HG02642 (cell line): ENCODE measurements at regions not wholly inside any gene's neighbourhood (a gene's known extent, or its start where the extent isn't known, plus 50 kb on each side); places are given as distances from the start of the nearest gene placed in this dataset.
"Not testable (repeated sequence)": the region's sequence is repeated elsewhere in the genome, so short reads cannot be mapped to it uniquely, and the experiment has no call there.

Source experiments
- ATAC-seq: cut with Tn5 transposase; IDR thresholded peaks from one replicate; pipeline ENCODE4 v1.9.1; 2021; ENCODE audit warnings: mild to moderate bottlenecking; ENCODE audit not compliant: unreplicated experiment, poor library complexity

DNA sequence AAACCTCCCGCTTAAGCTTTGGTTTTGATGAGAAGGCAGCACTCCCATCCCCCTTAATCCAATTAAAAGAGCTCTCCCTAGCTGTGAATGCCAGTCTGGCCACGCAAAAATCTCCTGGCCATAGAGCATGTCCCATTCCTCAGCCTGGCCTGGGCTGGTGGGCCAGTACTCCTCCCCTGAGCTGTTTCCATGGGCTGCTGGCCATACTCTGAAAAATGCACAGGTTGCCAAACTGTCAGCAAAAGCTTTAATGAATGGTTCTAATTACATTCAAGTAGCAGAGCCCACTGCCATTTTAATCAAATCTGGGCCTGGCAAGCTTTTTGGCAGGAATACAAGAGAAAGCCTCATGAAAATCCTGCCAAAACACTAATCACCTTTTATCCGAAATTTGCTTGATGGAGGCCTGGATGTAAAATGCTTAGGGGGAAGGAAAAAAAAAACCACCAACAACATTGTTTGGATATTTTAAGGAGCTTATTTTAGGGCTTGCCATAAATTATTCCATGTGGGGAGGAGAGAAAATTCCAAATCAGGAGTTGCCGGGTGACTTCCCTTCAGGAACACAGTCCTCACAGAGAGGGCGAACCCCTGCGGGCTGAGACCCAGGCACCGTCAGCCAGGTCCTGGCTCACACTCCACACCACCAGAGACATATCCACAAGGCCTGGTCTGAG lies 243.3 kb downstream of the SEC61B start:
- ATAC-seq = no peak

DNA sequence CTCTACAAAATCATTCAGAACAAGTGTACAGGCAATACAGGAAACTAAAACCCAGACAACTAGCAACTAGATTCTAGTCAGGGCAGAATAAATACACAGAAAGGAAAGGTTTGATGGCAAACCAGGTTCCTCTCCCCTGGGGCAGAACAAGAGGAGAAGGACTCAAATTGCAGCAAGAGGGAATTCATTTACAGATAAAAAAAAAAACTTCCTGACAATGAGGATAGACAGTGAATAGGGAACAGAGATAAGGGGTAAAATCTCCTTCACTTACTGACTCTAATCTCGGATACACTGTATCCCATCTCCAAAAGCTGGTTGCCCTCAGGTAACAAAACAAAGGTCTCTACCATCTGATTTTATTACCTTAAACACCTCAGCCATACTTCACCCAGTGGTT lies 244.0 kb downstream of the SEC61B start:
- no peak for ATAC-seq

DNA sequence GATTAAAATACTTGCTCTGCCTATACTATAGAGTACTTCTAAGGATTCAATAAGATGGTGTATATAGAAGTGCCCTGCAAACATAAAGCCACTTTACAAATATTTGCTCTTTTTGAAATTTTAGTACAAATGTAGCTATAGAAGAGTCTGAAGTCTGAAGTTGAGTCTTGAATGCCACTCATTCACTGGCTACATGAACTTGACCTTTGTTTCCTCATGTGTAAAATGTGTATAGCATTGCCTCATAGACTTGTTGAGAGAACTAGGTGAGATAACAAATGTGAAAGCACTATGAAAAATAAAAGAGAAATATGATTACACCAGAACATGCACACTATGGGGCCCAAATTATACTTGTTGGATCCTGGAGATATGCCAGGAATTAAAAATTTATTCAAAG lies 244.7 kb downstream of the SEC61B start:
- no peak for ATAC-seq

DNA sequence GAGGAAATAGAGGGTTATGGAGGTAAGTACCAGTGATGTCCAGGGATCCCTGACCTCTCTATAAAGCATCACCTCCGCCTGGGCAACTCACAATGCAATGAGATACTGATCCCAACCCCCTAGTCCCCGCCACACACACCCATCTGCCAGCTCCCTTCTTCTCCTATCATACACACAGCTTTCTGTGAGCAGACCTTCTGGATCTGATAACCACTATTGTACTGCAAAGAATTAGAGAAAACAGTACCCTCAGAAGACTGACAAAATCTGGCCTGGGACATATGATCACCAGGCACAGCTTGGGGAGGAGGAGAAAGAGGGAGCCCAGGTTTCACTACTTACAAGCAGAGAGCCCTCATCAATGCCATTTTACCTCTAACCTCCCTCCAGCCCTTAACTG lies 249.0 kb downstream of the SEC61B start:
- no peak for ATAC-seq

DNA sequence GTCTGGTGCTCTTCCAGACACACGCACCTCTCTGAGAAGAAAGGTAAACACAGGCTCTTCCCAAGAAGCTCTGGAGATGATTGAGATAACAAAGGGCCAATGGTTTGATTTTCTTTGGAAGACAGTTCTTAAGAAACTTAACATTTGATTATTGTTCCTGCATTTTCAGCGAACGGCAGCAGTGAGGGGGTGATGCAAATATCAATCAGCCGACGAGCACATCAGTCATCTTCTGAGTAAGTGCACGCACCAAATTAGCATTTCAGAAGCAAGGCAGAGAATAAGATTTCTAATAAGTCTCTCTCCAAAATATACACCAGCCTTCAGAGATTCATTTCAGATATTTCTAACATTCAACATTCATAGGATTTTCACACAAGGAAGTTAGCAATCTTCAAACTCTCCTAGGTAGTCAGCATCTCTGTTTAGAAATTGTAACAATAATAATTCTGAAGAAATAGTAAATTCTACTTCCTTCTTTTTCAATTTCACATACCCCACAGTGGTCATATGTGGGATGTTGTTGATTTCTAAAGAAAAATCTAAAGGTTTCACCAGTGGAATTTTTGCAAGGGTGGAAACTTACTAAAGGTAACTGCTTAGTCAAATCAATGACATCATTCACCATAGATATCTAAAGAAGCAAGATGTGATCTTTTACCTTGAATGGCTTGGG lies 250.3 kb downstream of the SEC61B start:
- no peak for ATAC-seq

DNA sequence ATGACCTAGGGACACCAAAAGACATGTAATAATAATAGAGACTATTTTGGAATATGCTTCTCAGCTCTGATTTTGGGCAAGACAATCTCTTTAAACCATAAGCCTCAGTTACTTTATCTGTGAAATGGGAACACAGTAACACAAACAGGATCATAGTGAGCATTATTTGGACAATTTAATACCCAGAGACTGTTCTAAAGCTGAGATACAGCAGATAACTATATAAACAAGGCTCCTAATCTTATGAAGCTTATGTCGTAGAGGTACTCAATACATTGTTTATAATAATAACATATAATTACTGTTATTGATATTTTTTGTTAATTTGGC lies 250.8 kb downstream of the SEC61B start:
- ATAC-seq = no peak

DNA sequence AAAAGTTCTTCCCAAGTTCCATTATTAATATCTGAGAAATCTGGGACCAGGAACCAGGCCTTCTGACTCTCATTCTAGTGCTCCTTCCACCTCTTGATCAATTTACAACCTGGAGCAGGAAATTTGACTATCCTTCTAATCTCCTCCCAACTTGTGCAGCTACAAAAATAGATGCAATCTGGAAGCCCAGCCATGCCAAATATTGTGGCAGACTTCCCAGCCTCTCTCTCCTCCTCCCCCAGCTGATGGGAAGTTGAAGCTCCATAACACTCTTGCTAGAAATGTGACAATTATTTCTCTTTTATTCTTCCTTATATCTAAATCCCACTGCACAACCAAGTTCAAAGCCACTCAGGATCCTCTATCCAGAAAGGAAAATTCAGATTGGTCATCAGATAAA lies 252.1 kb downstream of the SEC61B start:
- no peak for ATAC-seq

DNA sequence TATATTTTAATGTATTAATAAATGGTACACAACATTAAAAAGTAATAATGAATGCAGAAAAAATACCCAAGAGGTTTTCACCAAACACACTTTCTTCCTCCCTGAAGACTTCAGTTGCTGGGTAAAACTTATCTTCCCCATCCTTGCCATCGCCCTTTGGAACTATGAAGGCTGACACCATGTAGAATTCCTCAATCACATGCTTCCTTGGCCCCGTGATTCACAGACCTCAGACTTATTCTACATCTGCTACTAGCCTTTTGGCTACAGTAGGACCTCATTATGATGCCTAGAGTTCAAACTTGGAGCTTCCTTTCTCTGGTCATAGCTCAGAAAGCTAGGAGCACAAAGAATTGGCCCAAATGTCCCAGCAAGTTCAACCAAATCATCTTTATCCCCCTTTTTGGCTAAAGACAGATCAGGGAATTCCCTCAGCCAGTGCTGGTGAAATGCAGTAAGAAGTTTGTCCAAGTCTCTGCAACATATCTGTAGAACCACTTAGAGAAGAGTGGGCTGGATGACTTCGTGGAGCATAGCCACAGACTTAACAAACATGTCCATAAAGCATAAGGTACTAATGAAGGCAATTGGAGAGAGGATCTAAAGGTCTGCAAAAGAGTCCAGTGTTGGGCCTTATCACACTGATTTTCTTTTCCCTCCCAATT lies 253.5 kb downstream of the SEC61B start:
- no peak for ATAC-seq

DNA sequence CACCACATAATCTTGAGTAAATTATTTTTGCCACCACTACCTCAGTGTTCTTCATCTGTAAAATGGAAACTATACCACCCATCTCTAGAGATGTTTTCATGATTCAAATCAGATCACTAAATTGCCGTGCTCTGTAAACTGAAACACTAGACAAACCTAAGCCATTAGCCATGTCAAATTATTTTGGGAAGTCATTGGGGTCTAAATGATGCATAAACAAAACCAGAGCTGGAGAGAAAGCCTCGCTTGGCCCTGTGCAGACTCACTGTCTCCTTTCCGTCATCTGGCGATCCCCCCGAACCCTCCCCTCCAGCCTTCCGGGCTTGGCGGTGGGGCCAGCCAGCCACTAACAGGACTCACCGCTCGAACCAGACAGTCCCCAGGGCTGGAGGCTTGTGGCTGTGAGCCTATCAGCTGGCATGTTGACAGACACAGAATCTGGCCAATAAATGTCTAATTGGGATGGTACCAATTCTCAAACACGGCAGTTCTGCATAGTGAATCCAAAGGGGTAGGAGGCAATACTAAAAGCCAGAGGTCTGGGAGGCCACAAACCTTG lies 256.5 kb downstream of the SEC61B start:
- ATAC-seq = no peak

DNA sequence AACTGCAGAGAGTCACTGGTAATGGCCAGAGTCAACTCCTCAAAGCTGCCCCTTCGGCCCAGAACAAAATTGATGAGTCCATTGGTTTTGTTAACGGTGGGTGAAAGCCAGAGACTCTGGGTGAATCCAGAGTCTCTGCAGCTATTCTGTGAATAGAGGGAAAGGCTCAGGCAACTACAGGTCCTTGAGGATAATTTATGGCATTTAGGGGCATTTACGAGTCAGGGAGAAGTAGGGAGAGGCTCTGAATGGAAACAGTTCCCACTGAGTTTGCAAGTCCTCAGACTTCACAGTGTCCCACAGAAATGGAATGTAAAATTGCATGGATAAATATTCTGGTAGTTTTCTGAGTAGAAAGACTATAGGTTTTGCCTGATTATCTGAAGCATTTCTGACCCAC lies 257.8 kb downstream of the SEC61B start:
- ATAC-seq = no peak

DNA sequence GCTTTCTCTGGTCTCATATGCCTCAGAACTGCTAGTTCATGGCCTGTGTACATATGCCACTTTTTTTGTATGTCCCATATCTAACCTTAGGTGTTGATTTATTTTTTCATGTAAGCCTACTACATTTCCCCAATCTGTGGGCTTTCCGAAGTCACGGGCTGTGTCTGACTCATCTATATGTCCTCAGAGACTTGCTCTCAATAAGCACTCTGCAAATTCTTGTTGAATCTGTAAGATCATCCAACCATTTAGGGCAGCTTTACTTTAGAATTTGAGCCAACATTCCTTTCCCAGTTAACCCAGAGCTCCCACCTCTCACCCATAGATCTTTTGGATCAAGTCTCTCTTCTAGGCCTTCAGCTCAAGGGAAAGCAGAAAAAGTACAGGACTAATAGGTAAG lies 263.4 kb downstream of the SEC61B start:
- ATAC-seq = no peak

DNA sequence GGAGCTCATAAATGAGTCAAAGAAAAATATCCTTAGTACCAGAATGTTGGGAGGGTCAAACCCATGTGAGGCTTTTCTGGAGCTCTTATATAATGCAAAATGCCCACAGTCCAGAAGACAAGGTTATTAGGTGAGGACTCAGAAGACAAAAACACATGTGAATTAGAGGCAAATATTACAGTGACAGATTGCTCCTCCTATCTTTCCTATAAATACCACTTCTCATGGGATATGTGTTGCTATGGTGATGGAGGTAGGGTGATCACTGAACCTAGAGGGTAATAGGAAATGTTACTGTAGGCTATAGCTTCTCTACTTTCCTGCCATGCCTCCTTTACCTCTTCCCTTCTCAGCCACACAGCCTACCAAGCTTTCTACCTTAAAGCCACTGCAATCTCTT lies 264.6 kb downstream of the SEC61B start:
- no peak for ATAC-seq

DNA sequence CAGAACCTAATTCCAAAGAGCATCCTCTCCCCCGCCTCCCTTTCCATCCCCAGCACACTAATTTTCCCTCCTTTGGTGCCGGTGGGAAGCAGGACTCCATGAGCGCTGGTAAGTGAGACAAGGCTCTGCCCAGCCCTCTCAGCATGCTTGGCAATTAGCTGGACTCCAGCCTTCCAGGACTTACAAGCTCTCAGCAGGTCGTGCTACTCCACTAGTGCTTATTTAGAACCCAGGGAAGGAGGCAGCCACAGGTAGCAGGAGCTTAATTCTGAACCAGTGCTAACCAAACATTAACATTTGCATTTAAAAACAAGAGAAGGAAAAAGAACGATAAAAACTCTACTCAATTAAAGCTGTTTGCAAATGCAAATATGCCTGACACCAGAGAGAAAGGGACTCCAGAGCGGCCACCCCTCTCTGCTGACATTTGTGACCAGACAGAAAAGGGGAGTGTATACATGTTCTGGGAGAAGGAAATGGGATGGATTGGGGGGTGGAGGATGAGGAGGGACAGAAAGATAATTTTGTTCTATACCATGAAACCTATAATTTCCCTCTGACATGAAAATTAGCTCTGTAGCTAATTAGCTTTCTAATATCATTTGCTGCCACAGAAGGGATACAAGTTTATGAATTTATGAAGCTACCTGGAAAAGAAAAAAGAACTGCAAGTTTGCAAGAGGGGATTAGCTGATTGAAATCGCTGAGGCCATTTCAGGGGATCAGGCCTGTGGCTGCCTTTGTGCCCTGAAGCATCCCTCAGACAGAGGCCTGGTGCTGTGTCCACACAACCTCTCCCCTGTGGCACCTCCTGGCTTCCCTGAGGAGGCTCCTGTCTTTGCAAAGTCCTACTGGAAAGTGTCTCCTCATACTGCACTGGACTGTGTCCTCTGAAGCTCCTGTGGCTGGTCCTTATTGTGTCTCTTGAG lies 266.3 kb downstream of the SEC61B start:
- ATAC-seq = no peak

DNA sequence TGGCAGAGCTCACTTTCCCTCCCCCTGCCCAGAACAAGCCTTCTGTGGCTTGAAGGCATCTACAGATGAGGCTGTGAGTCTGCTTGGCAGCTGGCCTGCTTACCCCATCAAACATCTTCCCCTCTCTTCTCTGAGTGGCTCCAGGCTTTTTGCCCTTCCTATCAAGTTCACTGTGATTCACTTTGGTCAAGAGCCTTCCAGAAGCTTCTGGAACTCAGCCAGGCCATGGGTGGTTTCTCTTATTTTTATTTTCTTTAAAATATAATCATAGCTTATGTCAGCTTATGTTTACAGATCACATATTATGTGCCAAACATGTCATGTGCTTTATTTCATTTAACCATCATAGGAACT lies 267.0 kb downstream of the SEC61B start:
- ATAC-seq = no peak

DNA sequence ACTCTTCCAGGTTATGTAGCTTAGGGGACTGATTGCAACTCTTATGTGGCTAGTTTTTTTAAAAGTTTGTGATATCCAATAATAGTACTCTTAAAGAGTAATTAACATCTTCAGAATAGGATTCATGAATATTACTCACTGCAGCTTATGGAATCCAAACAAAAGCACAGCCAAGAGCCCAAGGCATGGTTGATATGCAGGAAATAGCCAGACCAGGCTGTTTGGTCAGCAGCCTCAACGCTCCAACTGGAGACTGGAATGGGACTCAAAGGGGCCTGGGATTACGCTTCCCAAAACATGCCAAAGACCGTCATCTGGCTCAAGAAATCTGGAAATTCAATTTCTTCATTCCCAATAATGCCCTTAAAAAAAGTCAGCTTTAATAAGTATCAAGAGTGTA lies 268.6 kb downstream of the SEC61B start:
- no peak for ATAC-seq

DNA sequence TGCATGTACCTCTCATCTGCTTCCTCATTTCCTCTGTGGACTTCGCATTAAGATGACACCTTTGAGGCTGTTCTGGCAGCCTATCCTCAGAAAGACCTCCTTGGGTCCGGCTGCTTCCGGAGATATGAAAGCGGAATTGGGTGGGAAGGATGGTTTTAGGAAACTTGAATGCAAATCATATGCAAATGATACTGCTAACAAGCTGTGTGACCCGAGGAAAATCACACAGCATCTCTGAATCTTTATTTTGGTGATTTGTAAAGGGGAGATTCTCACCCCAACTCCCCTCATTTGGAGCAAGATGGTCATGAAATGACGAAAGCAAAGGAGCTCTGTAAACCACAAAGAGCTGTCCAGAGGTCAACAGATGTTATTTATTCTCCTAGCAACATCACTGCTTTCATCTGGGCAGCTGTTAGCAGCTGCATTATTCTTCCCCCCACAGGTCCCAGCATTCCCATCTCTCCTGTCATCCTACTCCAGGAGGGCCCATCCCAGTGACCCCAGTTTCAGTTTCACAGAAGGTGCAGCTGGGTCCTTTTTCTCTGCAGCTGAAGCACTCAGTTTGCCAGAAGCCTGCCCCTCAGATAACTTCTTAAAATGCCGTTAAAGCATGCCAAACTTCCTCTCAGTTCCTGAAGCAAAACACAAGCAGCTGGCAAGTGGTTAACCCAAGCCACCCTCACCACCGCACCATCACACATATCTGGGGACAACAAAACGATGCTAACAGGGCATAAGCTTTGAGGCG lies 269.5 kb downstream of the SEC61B start:
- peak; percentile 48 for ATAC-seq

DNA sequence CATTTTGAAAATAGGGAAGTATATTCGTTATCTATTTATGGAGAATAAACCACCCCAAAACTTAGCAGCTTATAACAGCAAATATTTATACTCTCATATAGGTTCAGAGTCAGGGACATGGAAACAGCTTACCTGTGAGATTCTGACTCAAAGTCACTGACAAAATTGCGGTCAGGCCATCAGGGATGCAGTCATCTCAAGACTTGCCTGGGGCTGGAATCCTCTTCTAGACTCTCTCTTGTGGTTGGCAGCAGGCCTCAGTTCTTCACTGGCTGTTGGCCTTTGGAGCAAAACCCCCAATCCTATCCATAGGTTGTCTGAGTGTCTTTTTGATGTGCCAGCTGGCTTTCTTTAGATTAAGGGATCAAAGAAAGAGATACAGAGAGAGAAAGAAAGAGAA lies 275.6 kb downstream of the SEC61B start:
- ATAC-seq = no peak

DNA sequence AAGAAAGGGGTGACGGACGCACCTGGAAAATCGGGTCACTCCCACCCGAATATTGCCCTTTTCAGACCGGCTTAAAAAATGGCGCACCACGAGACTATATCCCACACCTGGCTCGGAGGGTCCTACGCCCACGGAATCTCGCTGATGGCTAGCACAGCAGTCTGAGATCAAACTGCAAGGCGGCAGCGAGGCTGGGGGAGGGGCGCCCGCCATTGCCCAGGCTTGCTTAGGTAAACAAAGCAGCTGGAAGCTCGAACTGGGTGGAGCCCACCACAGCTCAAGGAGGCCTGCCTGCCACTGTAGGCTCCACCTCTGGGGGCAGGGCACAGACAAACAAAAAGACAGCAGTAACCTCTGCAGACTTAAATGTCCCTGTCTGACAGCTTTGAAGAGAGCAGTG lies 276.9 kb downstream of the SEC61B start:
- ATAC-seq = not testable (repeated sequence)

DNA sequence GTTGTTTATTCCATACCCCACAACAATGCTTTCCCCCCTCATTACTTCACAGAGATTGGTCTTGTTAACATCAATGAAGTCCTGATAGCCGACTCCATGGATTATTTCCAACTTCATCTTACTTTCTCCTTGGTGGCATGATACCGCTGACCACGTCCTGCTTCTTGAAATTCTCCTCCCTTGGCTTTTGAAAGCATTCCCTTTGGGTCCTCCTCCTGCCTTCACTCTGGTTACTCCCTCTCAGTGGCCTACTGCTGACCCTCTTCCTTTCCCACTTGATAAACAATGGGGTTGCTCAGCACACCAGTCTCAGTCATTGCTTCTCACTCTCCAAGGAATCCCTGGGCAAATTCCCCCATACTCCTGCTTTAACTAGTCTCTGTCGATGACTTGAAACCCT lies 283.9 kb downstream of the SEC61B start:
- ATAC-seq = no peak

DNA sequence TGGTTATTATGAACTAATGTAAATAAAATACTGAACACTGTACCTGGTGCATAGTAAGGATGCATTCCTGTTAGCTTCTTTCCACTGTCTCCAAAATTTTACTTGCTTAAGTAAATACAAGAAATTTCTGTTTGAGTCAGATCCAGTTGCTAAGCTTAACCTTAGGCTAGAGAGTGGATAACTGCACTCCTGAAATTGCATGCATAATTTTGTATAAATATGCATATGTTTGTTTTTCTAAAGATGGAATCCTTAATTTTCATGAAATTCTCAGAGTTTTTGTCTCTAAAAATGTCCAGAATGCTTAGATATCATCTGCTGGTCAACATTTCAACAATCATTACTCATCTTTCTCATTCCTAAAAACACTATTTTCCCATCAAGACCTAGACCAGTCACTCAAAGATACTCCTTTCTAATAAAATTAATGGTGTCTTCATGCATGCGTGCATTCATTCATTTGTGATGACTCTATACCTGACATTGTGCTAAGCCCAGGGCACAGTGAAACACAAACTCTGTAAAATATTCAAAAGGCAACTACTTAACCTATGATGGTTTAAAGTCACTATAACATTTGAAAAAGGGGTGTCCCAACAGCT lies 284.8 kb downstream of the SEC61B start:
- ATAC-seq = no peak
